BE2C (cell line): ENCODE measurements at regions not wholly inside any gene's neighbourhood (a gene's known extent, or its start where the extent isn't known, plus 50 kb on each side); places are given as distances from the start of the nearest gene placed in this dataset.

ENCODE experiments used
- DNase-seq: peaks from one replicate; pipeline ENCODE4 v3.0.0-alpha.2; 2020
- H3K27me3 ChIP-seq: fragments of 250-450 bp; sonication (Bioruptor Pico); 2 replicates; pipeline ENCODE4 v1.5.1; 2020; ENCODE audit warnings: mild to moderate bottlenecking
- H3K36me3 ChIP-seq: fragments of 250-450 bp; sonication (Bioruptor Pico); 2 replicates; pipeline ENCODE4 v1.5.1; 2020; ENCODE audit warnings: mild to moderate bottlenecking
- H3K4me1 ChIP-seq: fragments of 250-450 bp; sonication (Bioruptor Pico); 2 replicates; pipeline ENCODE4 v1.5.1; 2020
- H3K4me3 ChIP-seq: 2 replicates; pipeline ENCODE4 v1.5.1; 2011; ENCODE audit warnings: low read depth, low read length
- H3K9me3 ChIP-seq: fragments of 250-450 bp; sonication (Bioruptor Pico); 2 replicates; pipeline ENCODE4 v1.5.1; 2020
- TF ChIP-seq, protein P1 (sequence below): IDR thresholded peaks from 2 replicates; pipeline ENCODE4 v1.5.1; 2012; ENCODE audit warnings: mild to moderate bottlenecking, low read depth, low read length

DNA sequence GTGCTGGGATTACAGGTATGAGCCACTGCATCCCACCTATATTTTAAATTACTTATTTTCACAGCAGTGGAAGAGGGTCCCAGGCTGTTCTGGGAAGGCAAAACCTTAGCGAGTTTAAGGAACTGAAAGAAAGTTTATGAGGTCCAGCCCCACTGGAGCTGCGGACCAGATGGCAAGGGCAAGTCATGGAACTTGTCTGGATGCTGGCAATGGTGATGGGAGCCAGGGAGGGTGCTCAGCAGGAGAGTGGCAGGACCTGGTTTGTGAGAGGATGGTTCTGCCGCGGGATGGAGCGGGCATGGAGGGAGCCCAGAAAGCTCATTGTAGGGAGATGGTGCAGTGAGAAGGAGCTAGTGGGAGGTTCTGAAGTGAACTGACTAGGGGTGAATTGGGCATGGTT, 50.6 kb upstream of the SLC45A1 start:
- DNase-seq = no peak
- Histone ChIP-seq H3K36me3 (no peaks in the 10 kb centered on the region), H3K4me1 (no peaks in the 10 kb centered on the region), H3K9me3 (no peaks in the 10 kb centered on the region), H3K27me3 (no peaks in the 10 kb centered on the region), H3K4me3 (no peak overlapping the region)
- TF ChIP-seq, protein P1, sequence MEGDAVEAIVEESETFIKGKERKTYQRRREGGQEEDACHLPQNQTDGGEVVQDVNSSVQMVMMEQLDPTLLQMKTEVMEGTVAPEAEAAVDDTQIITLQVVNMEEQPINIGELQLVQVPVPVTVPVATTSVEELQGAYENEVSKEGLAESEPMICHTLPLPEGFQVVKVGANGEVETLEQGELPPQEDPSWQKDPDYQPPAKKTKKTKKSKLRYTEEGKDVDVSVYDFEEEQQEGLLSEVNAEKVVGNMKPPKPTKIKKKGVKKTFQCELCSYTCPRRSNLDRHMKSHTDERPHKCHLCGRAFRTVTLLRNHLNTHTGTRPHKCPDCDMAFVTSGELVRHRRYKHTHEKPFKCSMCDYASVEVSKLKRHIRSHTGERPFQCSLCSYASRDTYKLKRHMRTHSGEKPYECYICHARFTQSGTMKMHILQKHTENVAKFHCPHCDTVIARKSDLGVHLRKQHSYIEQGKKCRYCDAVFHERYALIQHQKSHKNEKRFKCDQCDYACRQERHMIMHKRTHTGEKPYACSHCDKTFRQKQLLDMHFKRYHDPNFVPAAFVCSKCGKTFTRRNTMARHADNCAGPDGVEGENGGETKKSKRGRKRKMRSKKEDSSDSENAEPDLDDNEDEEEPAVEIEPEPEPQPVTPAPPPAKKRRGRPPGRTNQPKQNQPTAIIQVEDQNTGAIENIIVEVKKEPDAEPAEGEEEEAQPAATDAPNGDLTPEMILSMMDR = no peak

DNA sequence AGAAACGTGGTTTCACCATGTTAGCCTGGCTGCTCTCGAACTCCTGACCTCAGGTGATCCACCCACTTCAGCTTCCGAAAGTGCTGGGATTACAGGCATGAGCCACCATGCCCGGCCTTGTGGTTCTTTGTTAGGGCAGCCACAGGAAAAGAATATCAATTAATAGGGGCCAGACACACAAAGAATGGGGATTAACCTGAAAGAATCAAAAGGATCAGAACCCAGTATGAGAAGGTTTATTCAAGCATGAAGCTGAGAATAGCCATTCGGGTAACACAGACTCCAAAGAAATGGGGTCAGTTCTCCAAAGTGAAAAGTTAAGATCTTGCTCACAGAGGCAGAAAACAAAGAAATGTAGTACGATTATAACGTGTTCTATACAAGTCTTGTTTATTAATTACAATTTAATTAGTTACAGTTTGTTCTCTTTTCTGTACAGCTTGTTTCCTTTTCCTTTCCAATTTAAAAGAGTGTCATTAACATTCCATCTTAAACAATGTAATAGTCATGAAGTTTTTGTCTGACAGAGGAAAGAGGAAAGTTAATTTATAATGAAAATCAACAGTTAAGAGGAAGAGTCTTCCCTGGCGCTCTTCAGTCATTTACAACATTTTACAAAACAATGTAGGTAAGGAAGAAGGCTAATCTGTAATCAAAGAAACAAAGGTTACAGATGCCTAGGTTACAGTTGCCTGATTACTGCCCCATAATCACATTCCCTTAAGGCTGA, 51.3 kb upstream of the SLC45A1 start:
- H3K4me3 ChIP-seq = no peak overlapping the region
- TF ChIP-seq, protein P1 = no peak
- no peak for DNase-seq
- no peaks in the 10 kb centered on the region for H3K27me3 ChIP-seq
- H3K36me3 ChIP-seq = no peaks in the 10 kb centered on the region
- no peaks in the 10 kb centered on the region for H3K9me3 ChIP-seq
- H3K4me1 ChIP-seq = no peaks in the 10 kb centered on the region

DNA sequence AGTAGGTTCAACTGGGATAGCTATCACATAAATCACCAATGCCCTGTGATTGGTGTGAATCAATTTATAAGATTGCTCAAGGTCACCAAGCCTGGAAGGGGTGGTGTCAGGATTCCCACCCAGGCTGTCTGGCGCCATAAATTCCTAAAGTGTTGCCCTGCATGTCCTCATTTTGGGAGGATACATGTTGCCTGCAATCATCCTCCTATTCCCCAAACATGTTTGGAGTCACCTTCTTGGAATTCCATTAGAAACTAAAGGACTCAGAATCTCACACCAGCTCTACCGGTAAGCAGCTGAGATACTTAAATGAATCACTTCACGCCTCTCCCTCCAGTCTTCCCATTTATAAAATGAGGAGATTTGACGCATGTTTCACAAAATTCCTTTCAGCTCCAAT, 54.1 kb upstream of the SLC45A1 start:
- TF ChIP-seq, protein P1 = no peak
- H3K27me3 ChIP-seq = no peaks in the 10 kb centered on the region
- no peak for DNase-seq
- H3K36me3 ChIP-seq = no peaks in the 10 kb centered on the region
- H3K4me3 ChIP-seq = no peak overlapping the region
- H3K9me3 ChIP-seq = no peaks in the 10 kb centered on the region
- H3K4me1 ChIP-seq = no peaks in the 10 kb centered on the region

DNA sequence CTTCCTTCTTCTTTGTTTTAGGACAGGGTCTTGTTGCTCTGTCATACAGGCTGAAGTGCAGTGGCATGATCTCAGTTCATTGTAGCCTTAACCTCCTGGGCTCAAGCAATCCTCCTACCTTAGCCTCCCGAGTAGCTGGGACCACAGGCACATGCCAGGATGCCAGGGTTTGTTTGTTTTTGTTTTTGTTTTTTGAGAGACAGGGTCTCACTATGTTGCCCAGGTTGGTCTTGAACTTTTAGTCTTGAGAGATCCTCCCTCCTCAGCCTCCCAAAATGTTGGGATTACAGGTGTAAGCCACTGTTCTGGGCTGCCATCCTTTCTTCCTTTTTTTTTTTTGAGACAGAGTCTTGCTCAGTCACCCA, 56.5 kb upstream of the SLC45A1 start:
- Histone ChIP-seq H3K36me3 (no peaks in the 10 kb centered on the region), H3K9me3 (no peaks in the 10 kb centered on the region), H3K4me3 (no peak overlapping the region), H3K4me1 (no peaks in the 10 kb centered on the region), H3K27me3 (no peaks in the 10 kb centered on the region)
- TF ChIP-seq, protein P1 = no peak
- no peak for DNase-seq

DNA sequence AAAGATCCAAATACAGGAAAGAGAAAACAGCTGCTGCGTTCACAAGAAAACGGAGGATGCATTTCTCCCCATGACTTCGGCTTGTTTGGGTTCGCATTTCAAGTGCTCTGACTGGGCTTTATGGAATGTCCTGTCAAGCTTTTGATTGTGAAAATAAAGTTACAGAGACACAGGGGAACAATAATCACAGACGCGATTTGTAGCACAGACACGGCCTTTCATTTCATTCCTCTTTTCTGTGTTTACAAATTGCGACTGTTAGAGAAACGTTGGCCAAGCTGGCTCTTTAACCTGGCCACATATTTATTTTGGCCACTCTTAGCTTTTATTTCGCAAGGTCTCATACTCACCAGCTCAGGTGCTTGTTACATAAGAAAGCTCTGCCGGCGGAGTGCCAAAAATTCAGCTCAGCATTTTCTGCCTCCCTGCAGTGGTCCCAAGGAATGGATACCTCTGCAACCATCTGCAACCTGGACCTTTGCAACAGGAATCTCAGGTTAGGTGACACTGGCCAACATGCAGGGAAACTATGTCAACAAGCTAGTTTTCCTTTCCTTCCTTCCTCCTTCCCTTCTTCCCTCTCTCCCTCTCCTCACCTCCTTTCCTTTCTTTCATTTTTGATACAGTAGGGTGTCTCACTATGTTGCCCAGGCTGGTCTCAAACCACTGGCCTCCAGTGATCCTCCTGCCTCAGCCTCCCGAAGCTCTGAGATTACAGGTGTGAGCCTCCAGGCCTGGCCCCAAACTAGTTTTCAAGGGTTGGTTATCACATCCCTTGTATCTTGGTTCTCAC, 58.2 kb upstream of the SLC45A1 start:
- no peaks in the 10 kb centered on the region for H3K27me3 ChIP-seq
- DNase-seq = no peak
- H3K4me1 ChIP-seq = no peaks in the 10 kb centered on the region
- H3K9me3 ChIP-seq = no peaks in the 10 kb centered on the region
- H3K36me3 ChIP-seq = no peaks in the 10 kb centered on the region
- H3K4me3 ChIP-seq = no peak overlapping the region
- TF ChIP-seq, protein P1 = no peak

DNA sequence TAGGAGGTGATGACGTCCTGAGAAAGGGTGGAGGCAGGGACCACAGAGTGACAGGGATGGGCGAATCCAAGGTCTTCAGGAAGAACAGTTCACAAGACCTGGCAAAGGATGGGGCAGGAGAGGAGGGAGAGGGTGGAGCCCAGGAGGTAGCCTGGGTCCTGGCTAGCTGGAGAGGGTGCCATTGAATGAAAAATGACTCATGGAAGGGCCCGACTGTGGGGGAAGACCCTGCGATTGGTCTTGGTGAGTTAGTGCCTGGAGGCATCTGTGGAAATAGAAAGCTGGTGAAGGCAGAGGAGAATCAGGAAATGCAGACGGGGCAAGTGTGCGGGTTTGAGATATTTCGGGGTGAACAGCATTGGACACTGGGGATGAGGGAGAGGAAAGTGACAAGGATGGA, 60.3 kb upstream of the SLC45A1 start:
- TF ChIP-seq, protein P1 = no peak
- Histone ChIP-seq H3K36me3 (no peaks in the 10 kb centered on the region), H3K9me3 (no peaks in the 10 kb centered on the region), H3K4me1 (no peaks in the 10 kb centered on the region), H3K4me3 (no peak overlapping the region), H3K27me3 (no peaks in the 10 kb centered on the region)
- no peak for DNase-seq
